Stimulated activated effector memory CD8-positive, alpha-beta T cell treated with anti-CD3 and anti-CD28 coated beads, Interleukin-12 subunit alpha, Interleukin-12 subunit beta, amount 100 ng/mL, for 72 hours (primary cell): ENCODE measurements at regions not wholly inside any gene's neighbourhood (a gene's known extent, or its start where the extent isn't known, plus 50 kb on each side); places are given as distances from the start of the nearest gene placed in this dataset.
"Not testable (repeated sequence)": the region's sequence is repeated elsewhere in the genome, so short reads cannot be mapped to it uniquely, and the experiment has no call there.

Source experiments
- ATAC-seq: fragments of 150-1000 bp; cut with Tn5 transposase; 2 replicates; pipeline ENCODE4 v1.10.0; 2021
- DNase-seq, 2 donors: peaks; one replicate each; pipeline ENCODE4 v3.0.0; 2021 to 2022; ENCODE audit warnings: low spot score in 2 of 2
- H3K27ac Mint-ChIP-seq: one replicate; pipeline ENCODE4 v1.8.0; 2022; ENCODE audit warnings: mild to moderate bottlenecking, mixed read lengths
- H3K36me3 Mint-ChIP-seq: one replicate; pipeline ENCODE4 v1.8.0; 2022; ENCODE audit warnings: mild to moderate bottlenecking, mixed read lengths
- H3K4me1 Mint-ChIP-seq: one replicate; pipeline ENCODE4 v1.8.0; 2022; ENCODE audit warnings: mixed read lengths
- H3K4me3 Mint-ChIP-seq: one replicate; pipeline ENCODE4 v1.8.0; 2022; ENCODE audit warnings: mild to moderate bottlenecking, mixed read lengths
- H3K9me3 Mint-ChIP-seq: one replicate; pipeline ENCODE4 v1.8.0; 2022; ENCODE audit warnings: mixed read lengths

DNA sequence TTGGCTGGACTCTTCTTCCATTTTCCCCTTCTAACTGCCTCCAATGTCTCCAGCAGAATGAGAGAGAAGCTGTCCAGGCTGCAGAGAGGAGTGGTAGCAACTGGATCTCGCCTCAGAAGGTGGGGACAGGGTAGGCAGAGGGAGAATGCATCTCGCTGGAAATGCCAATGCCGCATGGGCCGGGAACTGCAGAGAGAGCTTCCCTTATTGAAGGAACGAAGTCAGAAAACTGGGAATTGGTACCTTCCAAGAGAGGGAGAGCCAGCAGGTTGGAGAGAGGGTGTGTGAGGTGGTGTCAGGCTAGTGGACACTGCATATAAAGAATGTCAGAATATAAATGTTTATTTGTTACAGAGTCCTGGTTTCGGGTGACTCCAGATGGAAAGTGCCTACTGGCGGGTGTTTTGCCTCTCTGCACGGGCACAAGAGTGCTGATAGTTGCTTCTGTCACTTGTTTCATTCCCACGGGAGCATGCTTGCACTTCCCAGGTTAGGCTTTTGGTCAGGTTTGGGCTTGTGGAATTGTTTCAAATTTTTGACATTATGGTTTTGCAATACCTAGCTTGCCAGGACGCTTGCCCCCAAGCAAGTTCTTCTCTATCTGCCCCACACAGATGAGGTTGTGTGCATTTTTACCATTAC, 156.8 kb upstream of the STS start:
- H3K4me3 Mint-ChIP-seq, result no peak overlapping the region
- H3K4me1 Mint-ChIP-seq, result no peaks in the 10 kb centered on the region
- ATAC-seq (no peak), DNase-seq (no peak)
- H3K9me3 Mint-ChIP-seq, result peaks cover 9% of the 10 kb centered on the region
- no peaks in the 10 kb centered on the region for H3K36me3 Mint-ChIP-seq
- H3K27ac Mint-ChIP-seq, result no peak overlapping the region

DNA sequence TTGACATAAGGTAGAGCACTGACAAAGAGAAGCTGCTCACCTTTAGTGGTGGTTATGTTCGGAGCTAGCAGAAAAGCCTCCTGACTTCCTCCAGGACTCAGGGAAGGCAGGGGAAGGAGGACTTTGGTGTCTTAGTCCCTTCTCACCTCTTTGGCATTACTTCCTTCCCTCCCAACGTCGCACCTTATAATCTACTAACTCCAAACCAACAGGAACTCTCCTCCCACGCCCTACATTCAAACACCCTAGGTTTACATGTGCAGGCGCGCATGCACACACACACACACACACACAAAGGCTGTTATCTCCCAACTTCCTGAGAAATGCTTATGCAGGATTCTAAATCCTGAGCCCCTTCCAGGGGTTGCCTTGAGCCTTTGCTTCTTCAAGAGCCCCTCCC, 157.7 kb upstream of the STS start:
- peaks cover 6% of the 10 kb centered on the region for H3K9me3 Mint-ChIP-seq
- no peaks in the 10 kb centered on the region for H3K36me3 Mint-ChIP-seq
- no peak for DNase-seq
- no peaks in the 10 kb centered on the region for H3K4me1 Mint-ChIP-seq
- no peak overlapping the region for H3K27ac Mint-ChIP-seq
- no peak for ATAC-seq
- no peak overlapping the region for H3K4me3 Mint-ChIP-seq

DNA sequence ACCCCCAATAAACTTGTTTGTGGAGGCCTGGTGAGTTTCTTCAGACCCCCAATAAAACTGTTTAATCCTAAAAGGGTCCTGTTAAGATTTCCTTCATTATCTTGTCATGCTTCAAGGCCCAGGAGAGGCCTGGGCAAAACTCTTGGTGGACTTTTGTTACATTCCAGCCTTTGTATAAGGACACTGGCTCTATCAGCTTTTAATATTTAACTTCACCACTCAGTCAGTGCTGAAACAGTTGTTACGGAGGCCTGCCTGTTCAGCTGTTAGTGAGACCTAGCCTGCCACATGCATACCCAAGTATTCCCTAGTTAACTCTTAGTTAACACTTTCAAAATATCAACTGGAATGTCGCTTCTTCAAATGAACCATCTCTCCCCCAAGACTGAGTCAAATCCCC, 158.8 kb upstream of the STS start:
- H3K27ac Mint-ChIP-seq, H3K4me1 Mint-ChIP-seq, H3K36me3 Mint-ChIP-seq, H3K9me3 Mint-ChIP-seq, H3K4me3 Mint-ChIP-seq, DNase-seq, ATAC-seq: not testable (repeated sequence)

DNA sequence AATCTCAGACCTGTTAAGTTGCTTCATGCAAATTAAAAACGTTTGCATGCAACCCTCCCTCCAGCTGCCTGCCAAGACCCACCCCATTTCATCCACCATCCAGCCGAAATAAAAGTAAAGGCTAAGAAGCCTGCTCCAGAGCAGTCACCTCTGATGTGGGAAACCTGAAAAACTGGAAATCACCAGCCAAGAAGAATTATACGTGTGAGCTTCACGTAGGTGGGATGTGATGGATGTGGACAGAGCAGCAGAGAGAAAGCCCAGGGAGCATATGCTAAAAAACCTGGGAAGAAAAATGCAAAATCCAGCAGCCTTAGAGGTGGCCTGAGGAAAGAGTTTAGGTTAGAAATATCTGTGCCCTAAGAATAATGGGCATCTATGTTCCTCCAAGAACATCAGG, 160.6 kb upstream of the STS start:
- no peaks in the 10 kb centered on the region for H3K9me3 Mint-ChIP-seq
- DNase-seq (no peak), ATAC-seq (no peak)
- H3K27ac Mint-ChIP-seq, result no peak overlapping the region
- H3K36me3 Mint-ChIP-seq, result no peaks in the 10 kb centered on the region
- H3K4me1 Mint-ChIP-seq, result no peaks in the 10 kb centered on the region
- H3K4me3 Mint-ChIP-seq, result no peak overlapping the region

DNA sequence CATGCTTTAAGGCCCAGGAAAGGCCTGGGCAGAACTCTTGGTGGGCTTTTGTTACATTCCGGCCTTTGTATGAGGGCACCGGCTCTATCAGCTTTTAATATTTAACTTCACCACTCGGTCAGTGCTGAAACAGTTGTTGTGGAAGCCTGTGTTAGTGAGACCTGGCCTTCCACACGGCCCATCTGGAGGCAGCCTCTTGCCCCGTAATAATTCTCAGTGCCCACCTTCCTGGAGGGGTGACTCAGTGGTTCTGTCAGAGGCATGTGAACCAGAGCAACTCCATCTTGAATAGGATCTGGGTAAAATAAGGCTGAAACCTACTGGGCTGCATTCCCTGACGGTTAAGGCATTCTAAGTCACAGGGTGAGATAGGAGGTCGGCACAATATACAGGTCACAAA, 162.0 kb upstream of the STS start:
- ATAC-seq (no peak), DNase-seq (no peak)
- H3K4me1 Mint-ChIP-seq, result no peaks in the 10 kb centered on the region
- no peak overlapping the region for H3K4me3 Mint-ChIP-seq
- H3K36me3 Mint-ChIP-seq, result no peaks in the 10 kb centered on the region
- H3K27ac Mint-ChIP-seq, result no peak overlapping the region
- H3K9me3 Mint-ChIP-seq, result no peaks in the 10 kb centered on the region

DNA sequence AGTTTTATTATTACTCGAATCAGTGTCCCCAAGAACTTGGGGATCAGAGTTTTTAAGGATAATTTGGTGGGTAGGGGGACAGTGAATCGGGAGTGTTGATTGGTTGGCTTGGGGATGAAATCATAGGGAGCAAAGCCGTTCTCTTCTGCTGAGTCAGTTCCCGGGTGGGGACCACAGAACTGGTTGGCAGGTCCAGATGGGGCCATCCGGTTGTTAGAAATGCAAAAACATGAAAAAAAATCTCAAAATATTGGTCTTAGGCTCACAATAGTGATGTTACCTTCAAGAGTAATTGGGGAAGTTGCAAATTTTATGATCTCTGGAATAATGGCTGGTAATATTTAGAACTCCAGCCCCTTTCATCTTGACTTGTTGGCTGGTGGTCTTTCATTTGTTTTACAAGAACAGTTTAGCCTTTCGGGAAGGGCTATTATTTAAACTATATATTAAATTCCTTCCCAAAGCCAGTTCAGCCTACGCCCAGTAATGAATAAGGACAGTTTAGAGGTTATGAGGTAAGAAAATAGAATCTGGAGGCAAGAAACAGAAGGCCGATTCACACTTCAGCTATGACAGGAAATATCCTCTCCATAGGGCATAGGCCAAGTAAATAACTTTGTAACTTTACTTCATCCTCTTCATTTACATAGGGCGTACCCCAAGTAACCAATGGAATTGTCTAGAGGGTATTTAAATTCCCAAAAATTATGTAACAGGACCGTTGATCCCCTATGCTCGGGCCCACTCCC, 164.1 kb upstream of the STS start:
- Mint-ChIP-seq H3K27ac (no peak overlapping the region), H3K36me3 (no peaks in the 10 kb centered on the region), H3K9me3 (no peaks in the 10 kb centered on the region), H3K4me1 (no peaks in the 10 kb centered on the region), H3K4me3 (no peak overlapping the region)
- no peak for ATAC-seq
- DNase-seq, result no peak

DNA sequence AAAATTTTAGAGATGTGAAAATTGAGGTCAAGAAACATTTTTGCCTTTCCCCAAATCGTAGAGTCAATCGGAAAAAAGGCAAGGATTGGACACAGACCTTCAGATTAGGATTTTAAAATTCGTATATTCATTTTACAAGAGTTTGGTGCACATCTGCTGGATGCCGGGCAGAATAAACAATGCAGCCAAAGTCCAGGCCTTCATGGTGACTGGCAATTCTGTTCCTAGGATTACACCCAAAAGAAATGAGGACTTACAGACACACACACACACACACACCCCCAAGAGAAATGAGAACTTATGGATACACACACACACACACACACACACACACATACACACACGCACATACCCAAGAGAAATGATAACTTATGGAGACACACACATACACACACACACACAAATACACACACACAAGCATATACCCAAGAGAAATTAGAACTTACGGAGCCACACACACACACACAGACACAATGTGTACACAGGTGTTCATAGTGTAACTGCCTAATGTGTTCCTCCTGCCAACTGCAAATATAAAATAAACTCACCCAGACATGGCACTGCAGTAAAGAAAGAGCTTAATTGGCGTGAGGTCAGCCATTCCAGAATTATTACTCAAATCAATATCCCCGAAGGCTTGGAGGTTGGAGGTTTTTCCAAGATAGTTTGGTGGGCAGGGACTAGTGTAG, 165.7 kb upstream of the STS start:
- Mint-ChIP-seq H3K4me1 (no peaks in the 10 kb centered on the region), H3K36me3 (no peaks in the 10 kb centered on the region), H3K4me3 (no peak overlapping the region), H3K9me3 (no peaks in the 10 kb centered on the region), H3K27ac (no peak overlapping the region)
- no peak for ATAC-seq
- DNase-seq, result no peak

DNA sequence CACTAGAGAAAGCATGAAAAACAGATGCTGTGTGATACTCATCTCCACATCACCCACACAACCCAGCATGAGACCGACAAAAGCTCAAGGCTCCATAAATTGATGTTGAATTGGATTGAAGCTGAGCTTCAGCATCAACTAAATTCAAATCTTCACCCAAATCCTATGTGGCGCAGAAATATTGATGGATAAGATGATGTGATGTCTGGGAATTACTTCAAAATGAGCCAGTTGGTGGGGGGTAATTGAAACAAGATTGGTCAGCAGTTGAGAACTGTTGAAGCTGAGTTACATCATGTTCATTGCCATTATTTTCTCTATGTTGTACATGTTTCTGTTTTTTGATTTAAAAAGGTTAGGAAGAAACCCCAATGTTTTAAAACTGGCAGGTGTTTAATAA, 166.5 kb upstream of the STS start:
- H3K4me3 Mint-ChIP-seq, result no peak overlapping the region
- no peak for ATAC-seq
- no peak overlapping the region for H3K27ac Mint-ChIP-seq
- no peaks in the 10 kb centered on the region for H3K36me3 Mint-ChIP-seq
- no peak for DNase-seq
- no peaks in the 10 kb centered on the region for H3K9me3 Mint-ChIP-seq
- no peaks in the 10 kb centered on the region for H3K4me1 Mint-ChIP-seq

DNA sequence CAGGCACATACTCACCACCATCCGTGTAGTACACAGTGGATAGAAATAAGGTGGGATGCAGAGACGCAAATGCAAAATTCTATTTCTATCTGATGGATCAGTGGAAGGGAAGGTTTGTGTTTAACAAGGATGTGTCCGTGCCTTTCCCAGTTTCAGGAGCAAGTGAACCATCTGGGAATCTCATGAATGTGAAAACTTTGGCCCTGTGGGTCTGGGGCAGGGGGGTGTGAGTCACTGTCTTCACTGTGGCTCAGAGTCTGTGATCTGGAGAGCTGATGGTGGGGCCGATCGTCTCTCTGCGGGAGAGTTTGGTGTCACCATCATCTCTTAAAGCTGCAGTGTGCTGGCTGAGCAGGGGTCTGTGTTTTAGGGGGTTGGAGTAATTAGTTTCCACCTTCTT, 179.3 kb upstream of the STS start:
- peaks cover 4% of the 10 kb centered on the region for H3K9me3 Mint-ChIP-seq
- H3K4me1 Mint-ChIP-seq, result no peaks in the 10 kb centered on the region
- no peak for ATAC-seq
- no peak overlapping the region for H3K27ac Mint-ChIP-seq
- no peaks in the 10 kb centered on the region for H3K36me3 Mint-ChIP-seq
- H3K4me3 Mint-ChIP-seq, result no peak overlapping the region
- DNase-seq, result no peak

DNA sequence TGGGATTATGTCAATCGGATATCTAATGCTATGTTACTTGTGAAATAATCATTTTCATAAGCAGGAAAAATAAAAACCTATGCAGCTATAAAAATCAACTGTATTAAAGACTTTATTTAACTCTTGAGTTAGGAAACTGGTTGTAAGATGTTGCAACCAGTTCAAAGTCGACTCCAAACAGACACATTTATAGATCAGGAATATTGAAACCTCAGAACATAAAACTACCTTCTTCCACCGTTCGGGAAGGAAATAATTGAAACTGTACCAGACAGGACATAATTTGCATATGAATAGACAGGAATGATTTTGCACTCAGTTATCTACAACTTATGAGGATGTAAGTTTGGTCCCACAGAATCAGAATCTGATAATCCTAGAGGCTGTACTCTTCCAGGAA, 181.8 kb upstream of the STS start:
- ATAC-seq (no peak), DNase-seq (no peak)
- H3K27ac Mint-ChIP-seq, result no peak overlapping the region
- H3K4me1 Mint-ChIP-seq, result no peaks in the 10 kb centered on the region
- H3K4me3 Mint-ChIP-seq, result no peak overlapping the region
- no peaks in the 10 kb centered on the region for H3K36me3 Mint-ChIP-seq
- no peaks in the 10 kb centered on the region for H3K9me3 Mint-ChIP-seq

DNA sequence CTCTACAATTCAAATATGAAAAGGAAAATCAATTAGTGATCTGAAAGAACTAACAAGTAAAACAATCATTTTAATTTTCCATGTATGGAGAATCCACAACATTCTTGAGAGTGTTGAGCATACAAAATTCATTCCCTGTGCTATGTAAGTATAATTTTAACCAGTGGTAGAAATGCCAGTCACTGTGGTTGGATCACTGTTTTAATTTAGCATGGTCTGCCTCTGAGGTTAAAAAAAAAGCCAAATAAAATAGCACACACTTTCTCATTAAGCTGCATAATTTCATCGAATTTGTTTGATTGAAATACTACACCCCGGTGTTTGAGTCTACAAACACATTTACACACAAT, 185.5 kb upstream of the STS start:
- Mint-ChIP-seq H3K4me3 (no peak overlapping the region), H3K4me1 (no peaks in the 10 kb centered on the region), H3K27ac (no peak overlapping the region), H3K36me3 (no peaks in the 10 kb centered on the region), H3K9me3 (no peaks in the 10 kb centered on the region)
- ATAC-seq (no peak), DNase-seq (no peak)

DNA sequence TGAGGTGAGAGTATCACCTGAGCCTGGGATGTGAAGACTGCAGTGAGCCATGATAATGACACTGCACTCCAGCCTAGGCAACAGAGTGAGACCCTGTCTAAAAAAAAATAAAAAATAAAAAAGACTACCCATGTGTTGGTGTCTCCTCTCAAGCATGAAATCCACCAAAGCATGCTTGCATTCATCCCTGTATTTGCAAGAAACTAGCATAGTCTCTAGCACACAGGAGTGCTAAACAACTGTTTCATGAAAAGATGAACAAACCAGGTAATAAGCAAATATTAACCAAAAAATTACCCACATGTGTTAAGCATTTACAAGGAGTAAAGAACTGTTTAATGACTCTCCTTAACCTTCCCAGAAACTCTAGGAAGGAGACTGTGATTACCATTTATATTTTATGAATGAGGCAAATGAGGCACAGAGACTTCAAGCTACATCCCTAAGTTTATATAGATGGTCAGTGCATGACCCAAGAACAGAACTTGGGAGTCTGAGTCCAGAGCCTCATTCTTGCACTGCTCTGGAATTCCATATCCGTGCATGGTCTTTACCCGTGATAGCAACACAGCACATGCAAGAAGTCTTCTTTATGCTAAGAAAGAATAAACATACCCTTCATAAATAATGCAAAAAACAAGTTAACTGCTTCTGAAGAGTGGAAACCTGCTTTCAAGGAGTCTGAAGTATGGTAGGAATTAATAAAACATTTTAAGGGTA, 186.1 kb upstream of the STS start:
- Mint-ChIP-seq H3K27ac (no peak overlapping the region), H3K4me3 (no peak overlapping the region), H3K9me3 (no peaks in the 10 kb centered on the region), H3K36me3 (no peaks in the 10 kb centered on the region), H3K4me1 (no peaks in the 10 kb centered on the region)
- DNase-seq, result no peak
- no peak for ATAC-seq

DNA sequence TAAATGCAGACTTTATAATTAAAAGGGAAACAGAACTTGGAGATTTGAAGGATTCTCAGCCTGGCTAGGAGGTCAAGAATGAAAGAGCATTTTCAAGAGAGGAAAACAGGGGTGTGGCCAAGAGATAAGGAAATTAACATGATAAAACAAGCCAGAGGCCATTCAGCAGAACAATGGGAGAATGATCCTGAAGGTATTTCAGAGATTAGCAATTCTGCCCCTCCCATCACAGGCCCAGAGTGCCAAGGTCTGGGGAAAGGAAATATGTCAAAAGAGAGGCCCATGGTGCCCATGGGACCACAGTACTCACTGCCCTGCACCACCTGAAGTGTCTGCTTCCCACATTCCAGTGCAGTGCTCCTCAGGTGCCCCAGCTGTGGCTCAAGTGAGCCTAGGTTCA, 188.5 kb upstream of the STS start:
- Mint-ChIP-seq H3K4me1 (no peaks in the 10 kb centered on the region), H3K36me3 (no peaks in the 10 kb centered on the region), H3K9me3 (peaks cover under 1% of the 10 kb centered on the region), H3K27ac (no peak overlapping the region), H3K4me3 (no peak overlapping the region)
- DNase-seq, result no peak
- no peak for ATAC-seq

DNA sequence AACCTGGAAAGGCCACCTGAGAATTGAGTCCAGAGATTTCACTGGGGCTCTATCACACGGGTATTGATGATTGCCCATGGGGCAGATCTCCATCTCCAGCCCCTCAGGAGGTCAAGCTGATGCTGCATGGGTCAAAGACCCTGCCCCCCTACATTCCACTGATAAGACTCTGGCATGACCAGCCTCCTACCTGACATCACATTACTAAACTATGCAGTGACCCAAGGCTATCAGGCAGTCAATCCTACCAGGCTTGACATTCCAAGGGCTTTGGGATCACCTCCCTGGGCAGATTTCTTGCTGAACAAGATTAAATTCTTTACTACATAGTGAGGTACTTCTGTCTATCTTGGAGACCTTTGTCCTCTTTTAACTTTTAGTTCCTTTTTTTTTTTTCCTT, 192.7 kb upstream of the STS start:
- DNase-seq (no peak), ATAC-seq (no peak)
- no peaks in the 10 kb centered on the region for H3K4me1 Mint-ChIP-seq
- peaks cover 6% of the 10 kb centered on the region for H3K9me3 Mint-ChIP-seq
- no peaks in the 10 kb centered on the region for H3K36me3 Mint-ChIP-seq
- H3K27ac Mint-ChIP-seq, result no peak overlapping the region
- H3K4me3 Mint-ChIP-seq, result no peak overlapping the region

DNA sequence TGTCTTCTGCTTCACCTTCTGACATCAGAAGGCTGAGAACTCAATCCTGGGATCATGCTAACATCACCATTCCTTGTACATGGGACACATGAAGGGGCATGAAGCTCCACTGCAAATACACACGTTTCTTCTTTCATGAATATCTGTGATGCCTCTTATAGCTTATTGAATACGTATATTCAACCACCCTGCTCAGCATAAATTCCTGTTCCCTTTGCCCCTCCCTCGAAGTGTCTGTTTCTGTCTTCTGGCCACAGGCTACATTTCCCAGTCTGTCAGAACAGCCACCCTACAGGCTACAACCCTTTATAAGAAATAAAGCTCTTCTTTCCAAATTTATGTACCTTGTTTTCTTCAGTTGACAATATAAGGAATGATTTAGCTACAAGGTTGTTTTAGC, 201.3 kb upstream of the STS start:
- peaks cover 7% of the 10 kb centered on the region for H3K9me3 Mint-ChIP-seq
- ATAC-seq (no peak), DNase-seq (no peak)
- H3K4me3 Mint-ChIP-seq, result no peak overlapping the region
- H3K4me1 Mint-ChIP-seq, result no peaks in the 10 kb centered on the region
- H3K27ac Mint-ChIP-seq, result no peak overlapping the region
- no peaks in the 10 kb centered on the region for H3K36me3 Mint-ChIP-seq

DNA sequence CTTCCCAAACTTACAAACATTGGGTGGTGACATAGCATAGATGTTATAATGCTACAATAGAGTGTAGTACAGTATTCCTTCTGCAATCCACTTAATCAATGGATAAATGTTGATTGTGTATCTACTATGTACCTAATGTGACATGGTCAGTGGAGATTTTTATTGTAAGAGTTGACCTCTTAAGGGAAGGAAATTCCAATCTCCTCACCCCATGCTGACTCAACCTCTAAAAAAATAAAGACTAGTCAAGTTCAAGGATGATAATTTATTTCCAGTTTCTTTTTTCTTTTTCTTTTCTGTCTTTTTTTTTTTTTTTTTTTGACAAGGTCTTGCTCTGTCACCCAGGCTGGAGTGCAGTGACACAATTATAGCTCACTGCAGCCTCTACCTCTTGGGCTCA, 206.5 kb upstream of the STS start:
- Mint-ChIP-seq H3K4me1 (no peaks in the 10 kb centered on the region), H3K36me3 (no peaks in the 10 kb centered on the region), H3K9me3 (no peaks in the 10 kb centered on the region), H3K27ac (no peak overlapping the region), H3K4me3 (no peak overlapping the region)
- no peak for DNase-seq
- ATAC-seq, result no peak
